Neural cell (in vitro differentiated cells): ENCODE measurements at regions not wholly inside any gene's neighbourhood (a gene's known extent, or its start where the extent isn't known, plus 50 kb on each side); places are given as distances from the start of the nearest gene placed in this dataset.

Experiments used
- H2AFZ ChIP-seq: fragments of 200-600, 300-800 bp; sonication (generic), shearing (Covaris generic); 2 replicates; pipeline ENCODE4 v1.6.0; 2014; ENCODE audit warnings: low read depth, mild to moderate bottlenecking, antibody characterized with exemption, low read length, moderate library complexity
- H3F3A ChIP-seq: fragments of 200-600 bp; shearing (Covaris generic); 2 replicates; pipeline ENCODE4 v1.6.1; 2016; ENCODE audit warnings: mild to moderate bottlenecking, moderate library complexity, mixed read lengths, antibody characterized with exemption, low read length; ENCODE audit not compliant: insufficient read depth, poor library complexity, severe bottlenecking
- H3K27ac ChIP-seq: fragments of 200-600, 300-800 bp; sonication (generic), shearing (Covaris generic); 2 replicates; pipeline ENCODE4 v1.5.1; 2014; ENCODE audit warnings: mild to moderate bottlenecking, low read length, moderate library complexity
- H3K27me3 ChIP-seq: fragments of 300-800, 200-600 bp; sonication (generic), shearing (Covaris generic); 2 replicates; pipeline ENCODE4 v1.6.0; 2014; ENCODE audit warnings: mild to moderate bottlenecking, low read depth, low read length, moderate library complexity; ENCODE audit not compliant: insufficient read depth
- H3K36me3 ChIP-seq: fragments of 300-800, 200-600 bp; sonication (generic), shearing (Covaris generic); 2 replicates; pipeline ENCODE4 v1.5.1; 2014; ENCODE audit warnings: mild to moderate bottlenecking, antibody characterized with exemption, low read length, moderate library complexity; ENCODE audit not compliant: insufficient read depth
- H3K4me2 ChIP-seq: fragments of 300-800, 200-600 bp; sonication (generic), shearing (Covaris generic); 2 replicates; pipeline ENCODE4 v1.6.0; 2014; ENCODE audit warnings: mild to moderate bottlenecking, low read length
- H3K4me3 ChIP-seq: fragments of 300-800, 200-600 bp; sonication (generic), shearing (Covaris generic); 2 replicates; pipeline ENCODE4 v1.5.1; 2014; ENCODE audit warnings: mild to moderate bottlenecking, low read length, moderate library complexity
- H3K79me2 ChIP-seq: fragments of 200-600 bp; shearing (Covaris generic); replicated peaks from 2 replicates; pipeline ENCODE4 v1.6.0; 2014; ENCODE audit warnings: mild to moderate bottlenecking, low read length, moderate library complexity; ENCODE audit not compliant: insufficient read depth
- H3K9ac ChIP-seq: fragments of 300-800, 200-600 bp; sonication (generic), shearing (Covaris generic); 2 replicates; pipeline ENCODE4 v1.6.1; 2016; ENCODE audit warnings: mild to moderate bottlenecking, low read length, mixed read lengths
- H3K9me2 ChIP-seq: fragments of 200-600 bp; shearing (Covaris generic); 2 replicates; pipeline ENCODE4 v1.6.1; 2016; ENCODE audit warnings: mild to moderate bottlenecking, low read length, mixed read lengths; ENCODE audit not compliant: insufficient read depth
- H3K9me3 ChIP-seq: fragments of 200-600, 300-800 bp; sonication (generic), shearing (Covaris generic); 2 replicates; pipeline ENCODE4 v1.6.1; 2016; ENCODE audit warnings: mild to moderate bottlenecking, mixed run types, low read length, moderate library complexity, mixed read lengths
- H4K20me1 ChIP-seq: fragments of 200-600 bp; shearing (Covaris generic); 2 replicates; pipeline ENCODE4 v1.6.1; 2016; ENCODE audit warnings: mild to moderate bottlenecking, mixed run types; ENCODE audit not compliant: insufficient read depth
- CTCF ChIP-seq: fragments of 450-650 bp; IDR thresholded peaks from 2 replicates; pipeline ENCODE4 v1.5.1; 2014; ENCODE audit warnings: antibody characterized with exemption, mild to moderate bottlenecking, moderate library complexity; ENCODE audit not compliant: poor library complexity, severe bottlenecking
- EP300 ChIP-seq: fragments of 450-650 bp; conservative IDR thresholded peaks from 2 replicates; pipeline ENCODE4 v1.6.1; 2014; ENCODE audit warnings: antibody characterized with exemption, mild to moderate bottlenecking, moderate library complexity; ENCODE audit not compliant: poor library complexity, severe bottlenecking
- EZH2 ChIP-seq: fragments of 200-600, 300-800 bp; shearing (Covaris generic), sonication (generic); IDR thresholded peaks from 2 replicates; pipeline ENCODE4 v1.6.1; 2014; ENCODE audit warnings: antibody characterized with exemption, low read length, borderline replicate concordance, mild to moderate bottlenecking; ENCODE audit not compliant: insufficient read depth, poor library complexity, severe bottlenecking
- MXI1 ChIP-seq: fragments of 450-650 bp; conservative IDR thresholded peaks from 2 replicates; pipeline ENCODE4 v1.6.1; 2014; ENCODE audit warnings: antibody characterized with exemption, mild to moderate bottlenecking; ENCODE audit not compliant: poor library complexity, severe bottlenecking
- POLR2AphosphoS5 ChIP-seq: IDR thresholded peaks from 2 replicates; pipeline ENCODE4 v1.6.1; 2012
- RAD21 ChIP-seq: fragments of 450-650 bp; conservative IDR thresholded peaks from 2 replicates; pipeline ENCODE4 v1.6.1; 2014; ENCODE audit warnings: antibody characterized with exemption, mild to moderate bottlenecking, moderate library complexity
- REST ChIP-seq: IDR thresholded peaks from 2 replicates; pipeline ENCODE4 v1.6.1; 2012; ENCODE audit warnings: borderline replicate concordance
- SMC3 ChIP-seq: fragments of 450-650 bp; conservative IDR thresholded peaks from 2 replicates; pipeline ENCODE4 v1.6.1; 2014; ENCODE audit warnings: antibody characterized with exemption, mild to moderate bottlenecking, moderate library complexity; ENCODE audit not compliant: poor library complexity
- TAF1 ChIP-seq: IDR thresholded peaks from 2 replicates; pipeline ENCODE4 v1.6.1; 2012; ENCODE audit warnings: low read depth

DNA sequence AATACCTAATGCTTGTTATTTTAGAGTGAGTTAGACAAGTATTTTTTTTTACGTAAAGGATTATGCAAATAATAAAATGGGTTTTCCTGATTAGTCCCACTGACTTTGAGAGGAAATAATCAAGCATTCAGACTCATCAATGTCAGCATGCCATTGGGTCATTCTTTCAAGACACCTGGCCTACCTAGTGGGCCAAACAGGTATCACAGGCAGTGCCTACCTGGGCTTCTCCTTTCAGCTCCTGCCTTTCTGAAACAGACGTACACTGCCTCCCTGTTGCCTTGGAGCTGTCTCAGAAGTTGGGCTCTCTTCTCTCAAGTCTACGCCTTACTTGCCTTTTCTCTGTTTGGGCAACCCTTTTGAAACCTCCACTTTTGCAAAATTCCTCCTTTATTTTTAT, 545.6 kb downstream of the SNAPC1 start:
- Histone ChIP-seq H3K9me2 (no peaks in the 10 kb centered on the region), H3K9me3 (no peaks in the 10 kb centered on the region), H3K4me3 (no peak overlapping the region), H3K27ac (no peak overlapping the region), H4K20me1 (no peaks in the 10 kb centered on the region), H3F3A (no peaks in the 10 kb centered on the region), H3K9ac (no peak overlapping the region), H3K4me2 (no peak overlapping the region), H2AFZ (no peak overlapping the region), H3K36me3 (no peaks in the 10 kb centered on the region), H3K27me3 (no peaks in the 10 kb centered on the region), H3K79me2 (no peaks in the 10 kb centered on the region)
- TF ChIP-seq MXI1, result no peak
- TF ChIP-seq TAF1, result no peak
- no peak for TF ChIP-seq EP300
- TF ChIP-seq REST, result no peak
- no peak for TF ChIP-seq CTCF

GRCh38 chr14:62308316-62308715, 546.1 kb downstream of the SNAPC1 start:
- Histone ChIP-seq H3K27me3 (no peaks in the 10 kb centered on the region), H2AFZ (no peak overlapping the region), H3K4me3 (no peak overlapping the region), H4K20me1 (no peaks in the 10 kb centered on the region), H3K79me2 (no peaks in the 10 kb centered on the region), H3K36me3 (no peaks in the 10 kb centered on the region), H3K9me2 (no peaks in the 10 kb centered on the region), H3K9me3 (no peaks in the 10 kb centered on the region), H3K27ac (no peak overlapping the region), H3K4me2 (no peak overlapping the region), H3K9ac (no peak overlapping the region), H3F3A (no peaks in the 10 kb centered on the region)
- TF ChIP-seq SMC3 (no peak), TAF1 (no peak), CTCF (no peak), RAD21 (no peak), EP300 (no peak), REST (no peak), POLR2AphosphoS5 (no peak), EZH2 (no peak), MXI1 (no peak)
